ENCODE measurements at regions not wholly inside any gene's neighbourhood (a gene's known extent, or its start where the extent isn't known, plus 50 kb on each side); places are given as distances from the start of the nearest gene placed in this dataset.

DNA sequence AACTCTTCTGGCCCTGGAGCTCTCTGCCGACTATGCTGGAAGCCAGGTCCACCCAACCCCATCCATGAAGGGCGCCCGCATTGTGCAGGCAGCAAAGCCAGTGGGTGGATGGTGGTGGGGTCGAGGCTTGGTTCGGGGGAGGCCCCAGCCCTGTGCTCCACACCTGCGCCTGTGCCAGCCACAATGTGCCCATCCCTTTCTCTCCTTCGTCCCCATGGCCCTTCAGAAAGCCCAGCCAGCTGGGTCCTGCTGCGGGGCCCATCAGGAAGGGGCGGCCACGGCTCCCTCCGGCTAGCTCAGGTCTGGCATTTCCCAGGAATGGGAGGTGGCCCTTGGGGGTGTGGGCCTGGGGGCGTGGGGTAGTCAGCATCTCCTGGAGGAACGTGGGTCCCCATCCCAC lies 91.6 kb downstream of the HMX1 start:
- Mint-ChIP-seq H3K36me3 (ENCODE audit: low read depth) (no peaks in the 10 kb centered on the region), H3K4me3 (no peak overlapping the region), H3K27me3 (no peaks in the 10 kb centered on the region), H3K27ac (no peak overlapping the region), H3K4me1 (no peaks in the 10 kb centered on the region)
- DNase-seq (no peak), ATAC-seq (no peak)
- H3K9me3 ChIP-seq (ENCODE audit: control insufficient read depth, low read length, poor library complexity, severe bottlenecking) = no peaks in the 10 kb centered on the region

DNA sequence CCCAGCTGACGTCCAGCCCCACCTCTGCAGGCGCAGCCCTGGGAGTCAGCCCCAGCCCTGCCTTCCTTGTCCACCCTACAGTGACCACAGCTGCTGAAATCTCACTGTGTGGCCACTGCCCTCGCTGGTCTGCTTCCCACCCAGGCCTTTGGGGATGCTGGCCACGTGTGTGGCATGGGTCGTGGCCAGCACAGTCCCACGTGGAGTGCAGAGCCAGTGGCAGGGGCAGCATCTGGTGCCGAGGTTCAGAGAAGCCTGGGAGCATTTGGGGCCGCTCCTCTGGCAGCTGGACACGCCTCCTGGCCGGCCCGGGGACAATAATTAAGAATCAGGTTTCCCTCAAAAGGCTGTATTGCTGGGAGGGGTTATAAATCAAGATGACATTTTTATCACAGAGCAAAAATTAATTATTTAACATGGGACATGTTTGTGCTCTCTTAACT lies 92.1 kb downstream of the HMX1 start:
- ATAC-seq (no peak), DNase-seq (no peak)
- H3K36me3 Mint-ChIP-seq (ENCODE audit: low read depth) = no peaks in the 10 kb centered on the region
- H3K9me3 ChIP-seq (ENCODE audit: control insufficient read depth, low read length, poor library complexity, severe bottlenecking) = no peaks in the 10 kb centered on the region
- H3K4me3 Mint-ChIP-seq = no peak overlapping the region
- no peaks in the 10 kb centered on the region for H3K4me1 Mint-ChIP-seq
- H3K27ac Mint-ChIP-seq = no peak overlapping the region
- H3K27me3 Mint-ChIP-seq = no peaks in the 10 kb centered on the region

- no peak overlapping the region for H3K4me3 Mint-ChIP-seq
- H3K4me1 Mint-ChIP-seq = no peaks in the 10 kb centered on the region
- no peak for DNase-seq
- H3K27ac Mint-ChIP-seq = no peak overlapping the region
- H3K27me3 Mint-ChIP-seq = no peaks in the 10 kb centered on the region
- ATAC-seq = no peak
- H3K36me3 Mint-ChIP-seq (ENCODE audit: low read depth) = no peaks in the 10 kb centered on the region
- no peaks in the 10 kb centered on the region for H3K9me3 ChIP-seq (ENCODE audit: control insufficient read depth, low read length, poor library complexity, severe bottlenecking)
Measured at GRCh38 chr4:8778760-8779159, 92.9 kb downstream of the HMX1 start.

DNA sequence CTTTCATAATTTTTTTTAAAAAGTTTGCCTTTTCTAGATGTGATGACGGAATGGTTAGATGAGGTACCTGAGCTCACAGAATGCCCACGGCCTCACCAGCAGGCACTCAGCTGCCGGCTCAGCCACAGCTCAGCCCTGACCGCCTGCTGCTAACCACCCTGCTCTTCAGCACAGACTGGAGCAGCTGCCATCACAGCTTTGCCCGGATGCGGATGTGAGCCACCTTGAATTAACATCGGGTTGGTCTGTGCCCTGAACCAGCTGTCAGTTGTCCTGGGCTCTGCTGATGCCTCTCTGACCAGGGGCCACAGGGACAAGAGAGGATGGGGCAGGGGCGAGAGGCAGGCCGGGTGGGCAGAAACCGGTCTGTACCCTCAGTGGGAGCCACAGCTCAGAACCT lies 93.3 kb downstream of the HMX1 start:
- ATAC-seq (no peak), DNase-seq (no peak)
- H3K4me1 Mint-ChIP-seq = no peaks in the 10 kb centered on the region

GRCh38 chr4:8777320-8778196 lies 94.1 kb downstream of the HMX1 start:
- Mint-ChIP-seq H3K4me3 (no peak overlapping the region), H3K27ac (no peak overlapping the region), H3K4me1 (no peaks in the 10 kb centered on the region), H3K36me3 (ENCODE audit: low read depth) (no peaks in the 10 kb centered on the region), H3K27me3 (no peaks in the 10 kb centered on the region)
- no peak for ATAC-seq
- H3K9me3 ChIP-seq (ENCODE audit: control insufficient read depth, low read length, poor library complexity, severe bottlenecking) = no peaks in the 10 kb centered on the region
- no peak for DNase-seq

More for the DNA sequence above, 93.3 kb downstream of the HMX1 start:
- no peaks in the 10 kb centered on the region for H3K36me3 Mint-ChIP-seq (ENCODE audit: low read depth)
- no peak overlapping the region for H3K27ac Mint-ChIP-seq
- no peaks in the 10 kb centered on the region for H3K9me3 ChIP-seq (ENCODE audit: control insufficient read depth, low read length, poor library complexity, severe bottlenecking)
- no peaks in the 10 kb centered on the region for H3K27me3 Mint-ChIP-seq
- H3K4me3 Mint-ChIP-seq = no peak overlapping the region

DNA sequence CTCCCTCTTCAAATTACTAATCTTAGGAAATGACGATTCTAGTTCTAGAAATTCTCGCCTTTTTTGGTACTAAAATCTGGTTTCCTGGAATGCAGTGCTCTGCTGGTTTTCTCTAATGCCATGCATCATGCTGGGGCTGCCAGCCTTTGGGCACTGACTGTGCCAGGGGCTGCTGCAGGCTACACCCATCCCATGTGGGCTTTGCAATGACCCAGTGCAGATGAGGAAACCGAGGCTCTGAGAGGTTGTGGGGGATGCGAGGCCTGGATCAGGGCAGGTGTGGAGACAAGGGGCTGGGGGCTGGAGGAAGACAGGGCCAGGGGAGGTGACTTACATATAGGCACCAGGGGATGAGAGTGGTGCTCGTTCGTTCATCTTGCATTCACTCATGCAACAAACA lies 95.3 kb downstream of the HMX1 start:
- no peak for ATAC-seq

DNA sequence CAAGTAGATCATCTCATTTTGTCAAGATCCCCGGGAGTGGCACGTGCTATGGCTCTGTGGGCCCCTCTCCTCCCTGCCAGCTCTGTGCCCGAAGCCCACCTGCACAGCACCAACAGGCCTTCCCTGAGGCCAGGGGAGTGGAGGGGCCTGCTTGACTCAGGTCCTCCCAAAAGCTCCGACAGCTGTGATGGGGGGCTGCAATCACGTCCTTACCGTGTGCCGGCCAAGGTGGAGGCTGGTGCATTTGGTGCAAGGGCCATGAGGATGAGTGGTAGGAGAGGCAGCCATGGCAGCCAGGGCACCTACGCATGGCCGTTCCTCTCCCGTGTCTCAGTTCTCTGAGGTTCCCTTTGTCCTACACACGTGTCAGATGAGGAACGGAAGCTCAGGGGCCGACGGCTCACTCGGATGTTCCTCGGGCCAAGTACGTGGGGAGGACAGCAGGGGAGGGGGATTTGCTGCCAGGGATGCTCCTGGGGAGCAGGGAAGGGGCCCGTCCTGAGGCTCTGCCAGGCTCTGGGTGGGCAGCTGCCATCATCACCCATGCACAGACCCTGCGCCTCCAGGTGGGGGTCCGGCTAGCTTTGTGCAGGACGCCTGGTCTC lies 95.8 kb downstream of the HMX1 start:
- no peaks in the 10 kb centered on the region for H3K4me1 Mint-ChIP-seq
- H3K27ac Mint-ChIP-seq = no peak overlapping the region
- H3K27me3 Mint-ChIP-seq = no peaks in the 10 kb centered on the region
- H3K4me3 Mint-ChIP-seq = no peak overlapping the region
- H3K9me3 ChIP-seq (ENCODE audit: control insufficient read depth, low read length, poor library complexity, severe bottlenecking) = no peaks in the 10 kb centered on the region
- H3K36me3 Mint-ChIP-seq (ENCODE audit: low read depth) = no peaks in the 10 kb centered on the region
- ATAC-seq (no peak), DNase-seq (no peak)

More for the DNA sequence above, 95.3 kb downstream of the HMX1 start:
- Mint-ChIP-seq H3K36me3 (ENCODE audit: low read depth) (no peaks in the 10 kb centered on the region), H3K27me3 (no peaks in the 10 kb centered on the region), H3K4me1 (no peaks in the 10 kb centered on the region), H3K27ac (no peak overlapping the region), H3K4me3 (peak overlapping the region; percentile 51)
- no peak for DNase-seq
- no peaks in the 10 kb centered on the region for H3K9me3 ChIP-seq (ENCODE audit: control insufficient read depth, low read length, poor library complexity, severe bottlenecking)

GRCh38 chr4:8775121-8775520 lies 96.5 kb downstream of the HMX1 start:
- Mint-ChIP-seq H3K36me3 (ENCODE audit: low read depth) (no peaks in the 10 kb centered on the region), H3K4me1 (no peaks in the 10 kb centered on the region), H3K4me3 (no peak overlapping the region), H3K27me3 (no peaks in the 10 kb centered on the region), H3K27ac (no peak overlapping the region)
- no peak for DNase-seq
- no peaks in the 10 kb centered on the region for H3K9me3 ChIP-seq (ENCODE audit: control insufficient read depth, low read length, poor library complexity, severe bottlenecking)
- no peak for ATAC-seq

- no peak for ATAC-seq
- no peaks in the 10 kb centered on the region for H3K4me1 Mint-ChIP-seq
- no peaks in the 10 kb centered on the region for H3K27me3 Mint-ChIP-seq
- no peaks in the 10 kb centered on the region for H3K36me3 Mint-ChIP-seq (ENCODE audit: low read depth)
- H3K27ac Mint-ChIP-seq = no peak overlapping the region
- H3K9me3 ChIP-seq (ENCODE audit: control insufficient read depth, low read length, poor library complexity, severe bottlenecking) = no peaks in the 10 kb centered on the region
- DNase-seq = no peak
- no peak overlapping the region for H3K4me3 Mint-ChIP-seq
Measured at GRCh38 chr4:8774071-8774470, 97.6 kb downstream of the HMX1 start.

GRCh38 chr4:8773124-8773931 lies 98.3 kb downstream of the HMX1 start:
- Mint-ChIP-seq H3K4me1 (no peaks in the 10 kb centered on the region), H3K36me3 (ENCODE audit: low read depth) (no peaks in the 10 kb centered on the region), H3K27ac (no peak overlapping the region), H3K4me3 (no peak overlapping the region), H3K27me3 (no peaks in the 10 kb centered on the region)
- DNase-seq (no peak), ATAC-seq (no peak)
- H3K9me3 ChIP-seq (ENCODE audit: control insufficient read depth, low read length, poor library complexity, severe bottlenecking) = no peaks in the 10 kb centered on the region

- Mint-ChIP-seq H3K4me3 (no peak overlapping the region), H3K36me3 (ENCODE audit: low read depth) (no peaks in the 10 kb centered on the region), H3K27me3 (no peaks in the 10 kb centered on the region), H3K4me1 (no peaks in the 10 kb centered on the region), H3K27ac (no peak overlapping the region)
- DNase-seq (no peak), ATAC-seq (no peak)
- H3K9me3 ChIP-seq (ENCODE audit: control insufficient read depth, low read length, poor library complexity, severe bottlenecking) = no peaks in the 10 kb centered on the region
Measured at GRCh38 chr4:8772499-8773123, 99.0 kb downstream of the HMX1 start.

DNA sequence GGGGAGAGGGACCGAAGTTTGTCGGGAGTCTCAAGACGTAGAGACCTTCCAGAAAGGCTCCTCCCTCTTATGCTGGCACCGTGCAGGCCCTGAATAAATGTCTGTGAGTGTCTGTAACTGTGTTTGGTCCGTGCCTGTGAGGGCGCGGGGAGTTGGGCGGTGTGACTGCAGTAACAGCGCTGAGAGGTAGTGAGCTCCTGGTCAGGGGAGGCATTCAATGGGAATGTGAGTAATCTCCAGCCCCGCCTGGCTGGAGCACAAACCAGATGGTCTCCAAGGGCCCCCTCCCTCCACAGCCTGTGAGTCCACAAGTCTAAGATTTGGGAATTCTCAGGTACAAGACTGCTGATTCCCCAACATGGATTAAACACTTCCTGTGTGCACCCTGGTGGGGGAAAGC lies 100.0 kb downstream of the HMX1 start:
- Mint-ChIP-seq H3K4me3 (no peak overlapping the region), H3K27me3 (no peaks in the 10 kb centered on the region), H3K36me3 (ENCODE audit: low read depth) (no peaks in the 10 kb centered on the region), H3K27ac (no peak overlapping the region), H3K4me1 (no peaks in the 10 kb centered on the region)
- DNase-seq = no peak
- H3K9me3 ChIP-seq (ENCODE audit: control insufficient read depth, low read length, poor library complexity, severe bottlenecking) = no peaks in the 10 kb centered on the region
- no peak for ATAC-seq

GRCh38 chr4:8771258-8771590 lies 100.4 kb downstream of the HMX1 start:
- H3K4me1 Mint-ChIP-seq = no peaks in the 10 kb centered on the region
- H3K27me3 Mint-ChIP-seq = no peaks in the 10 kb centered on the region
- no peak overlapping the region for H3K4me3 Mint-ChIP-seq
- no peak overlapping the region for H3K27ac Mint-ChIP-seq
- ATAC-seq (no peak), DNase-seq (no peak)
- H3K36me3 Mint-ChIP-seq (ENCODE audit: low read depth) = no peaks in the 10 kb centered on the region
- no peaks in the 10 kb centered on the region for H3K9me3 ChIP-seq (ENCODE audit: control insufficient read depth, low read length, poor library complexity, severe bottlenecking)
